ENCODE measurements at regions not wholly inside any gene's neighbourhood (a gene's known extent, or its start where the extent isn't known, plus 50 kb on each side); places are given as distances from the start of the nearest gene placed in this dataset.

- no peaks in the 10 kb centered on the region for H3K27me3 Mint-ChIP-seq (ENCODE audit: low read depth)
- H3K27ac Mint-ChIP-seq (ENCODE audit: unreplicated experiment): no peak overlapping the region
- H3K9me3 Mint-ChIP-seq: peaks cover 7% of the 10 kb centered on the region
- no peaks in the 10 kb centered on the region for H3K4me1 Mint-ChIP-seq
- no peaks in the 10 kb centered on the region for H3K36me3 Mint-ChIP-seq (ENCODE audit: low read depth)
- DNase-seq (ENCODE audit: low read depth, low spot score): no peak
- no peak overlapping the region for H3K4me3 Mint-ChIP-seq
- TF ChIP-seq CTCF (conservative IDR thresholded peaks at IDR 0.05): no peak
Observed at GRCh38 chr9:69980041-69980440, 63.6 kb upstream of the MAMDC2 start.

DNA sequence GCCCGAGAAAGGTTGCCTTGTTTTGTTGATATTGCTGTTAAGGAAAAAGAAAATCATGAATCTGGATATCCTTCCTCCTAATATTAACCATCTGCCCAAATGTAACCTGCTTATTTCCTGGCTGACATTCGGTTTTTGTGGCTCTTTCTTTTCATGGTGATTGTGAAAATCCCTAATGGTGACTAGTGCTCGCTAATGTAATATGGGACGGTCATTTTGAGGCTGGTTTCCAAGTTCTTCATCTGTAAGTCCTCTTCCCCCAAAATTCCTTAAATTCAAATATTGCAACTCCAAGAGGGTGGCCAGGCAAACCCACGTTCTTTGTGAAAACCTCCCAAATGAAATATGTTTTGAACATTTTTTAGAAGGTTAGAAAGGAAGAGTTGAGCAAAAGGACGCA is 63.1 kb upstream of the MAMDC2 start:
- H3K27ac Mint-ChIP-seq (ENCODE audit: unreplicated experiment): no peak overlapping the region
- H3K27me3 Mint-ChIP-seq (ENCODE audit: low read depth): no peaks in the 10 kb centered on the region
- no peaks in the 10 kb centered on the region for H3K36me3 Mint-ChIP-seq (ENCODE audit: low read depth)
- DNase-seq (ENCODE audit: low read depth, low spot score): no peak
- H3K4me1 Mint-ChIP-seq: no peaks in the 10 kb centered on the region
- no peak for TF ChIP-seq CTCF (conservative IDR thresholded peaks at IDR 0.05)
- no peak overlapping the region for H3K4me3 Mint-ChIP-seq
- H3K9me3 Mint-ChIP-seq: peaks cover 7% of the 10 kb centered on the region

- H3K9me3 Mint-ChIP-seq: peaks cover 7% of the 10 kb centered on the region
- H3K4me1 Mint-ChIP-seq: no peaks in the 10 kb centered on the region
- H3K27me3 Mint-ChIP-seq (ENCODE audit: low read depth): peaks cover 4% of the 10 kb centered on the region
- no peak for TF ChIP-seq CTCF (conservative IDR thresholded peaks at IDR 0.05)
- H3K4me3 Mint-ChIP-seq: no peak overlapping the region
- no peaks in the 10 kb centered on the region for H3K36me3 Mint-ChIP-seq (ENCODE audit: low read depth)
- H3K27ac Mint-ChIP-seq (ENCODE audit: unreplicated experiment): no peak overlapping the region
- DNase-seq (ENCODE audit: low read depth, low spot score): no peak
Observed at GRCh38 chr9:69981686-69982445, 61.8 kb upstream of the MAMDC2 start.

DNA sequence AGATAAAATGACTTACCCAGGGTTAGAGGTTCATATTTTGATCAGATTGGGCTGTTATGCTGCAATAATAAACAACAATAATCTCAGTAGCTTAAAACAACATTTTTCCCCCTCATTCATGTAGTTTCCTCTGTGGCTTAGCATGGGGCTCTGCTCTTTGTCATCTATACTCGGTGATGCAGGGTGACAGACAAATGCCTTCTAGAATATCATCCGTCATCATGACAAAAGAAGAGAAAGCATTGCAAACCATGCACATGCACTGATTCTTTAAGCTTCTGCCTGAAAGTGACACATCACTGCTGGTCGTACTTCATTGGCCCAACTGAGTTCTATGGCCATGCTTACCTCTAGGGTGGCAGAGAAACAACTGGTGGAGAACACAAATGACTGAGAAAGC is 58.8 kb upstream of the MAMDC2 start:
- H3K27me3 Mint-ChIP-seq (ENCODE audit: low read depth): peaks cover 14% of the 10 kb centered on the region
- no peaks in the 10 kb centered on the region for H3K4me1 Mint-ChIP-seq
- H3K9me3 Mint-ChIP-seq: peaks cover 7% of the 10 kb centered on the region
- no peak for DNase-seq (ENCODE audit: low read depth, low spot score)
- no peak overlapping the region for H3K27ac Mint-ChIP-seq (ENCODE audit: unreplicated experiment)
- H3K4me3 Mint-ChIP-seq: no peak overlapping the region
- no peaks in the 10 kb centered on the region for H3K36me3 Mint-ChIP-seq (ENCODE audit: low read depth)
- no peak for TF ChIP-seq CTCF (conservative IDR thresholded peaks at IDR 0.05)

GRCh38 chr9:69985971-69986370 is 57.7 kb upstream of the MAMDC2 start:
- Mint-ChIP-seq H3K9me3 (peaks cover 7% of the 10 kb centered on the region), H3K4me3 (no peak overlapping the region), H3K36me3 (ENCODE audit: low read depth) (no peaks in the 10 kb centered on the region), H3K4me1 (no peaks in the 10 kb centered on the region), H3K27me3 (ENCODE audit: low read depth) (peaks cover 17% of the 10 kb centered on the region), H3K27ac (ENCODE audit: unreplicated experiment) (no peak overlapping the region)
- no peak for DNase-seq (ENCODE audit: low read depth, low spot score)
- no peak for TF ChIP-seq CTCF (conservative IDR thresholded peaks at IDR 0.05)

All from neural crest cell (in vitro differentiated cells).